GM19463 (cell line): ENCODE measurements at regions not wholly inside any gene's neighbourhood (a gene's known extent, or its start where the extent isn't known, plus 50 kb on each side); places are given as distances from the start of the nearest gene placed in this dataset.
"Not testable (repeated sequence)": the region's sequence is repeated elsewhere in the genome, so short reads cannot be mapped to it uniquely, and the experiment has no call there.

Experiments
- ATAC-seq: cut with Tn5 transposase; IDR thresholded peaks from one replicate; pipeline ENCODE4 v1.9.1; 2021; ENCODE audit warnings: mild to moderate bottlenecking, moderate library complexity; ENCODE audit not compliant: unreplicated experiment

DNA sequence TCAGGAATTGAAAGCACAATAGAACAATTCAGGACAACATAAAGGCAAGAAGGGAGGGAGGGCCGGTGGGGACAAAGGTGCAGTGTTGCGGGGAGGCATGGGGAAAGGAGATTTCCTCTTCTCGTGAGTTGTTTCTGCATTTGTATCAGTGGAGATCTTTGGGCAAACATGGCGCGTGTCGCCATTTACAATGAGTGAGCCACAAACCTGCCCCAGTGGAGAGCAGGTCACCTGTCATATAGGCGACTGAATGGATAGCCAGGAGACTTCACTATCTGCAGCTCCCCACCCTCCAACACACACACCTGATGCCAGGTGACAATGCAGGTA, 87.7 kb upstream of the SLC45A1 start:
- no peak for ATAC-seq

- ATAC-seq: no peak
Measured at GRCh38 chr1:8228253-8228652, 89.7 kb upstream of the SLC45A1 start.

DNA sequence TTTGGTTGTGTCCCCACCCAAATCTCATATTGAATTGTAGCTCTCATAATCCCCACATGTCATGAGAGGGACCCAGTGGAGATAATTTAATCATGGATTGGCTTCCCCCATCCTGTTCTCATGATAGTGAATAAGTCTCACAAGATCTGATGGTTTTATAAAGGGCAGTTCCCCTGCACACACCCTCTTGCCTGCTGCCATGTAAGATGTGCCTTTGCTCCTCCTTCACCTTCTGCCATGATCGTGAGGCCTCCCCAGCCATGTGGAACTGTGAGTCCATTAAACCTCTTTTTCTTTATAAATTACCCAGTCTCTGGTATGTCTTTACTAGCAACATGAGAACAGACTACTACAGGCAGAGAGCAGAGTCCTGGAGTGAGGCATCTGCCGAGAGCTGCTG, 90.2 kb upstream of the SLC45A1 start:
- not testable (repeated sequence) for ATAC-seq

DNA sequence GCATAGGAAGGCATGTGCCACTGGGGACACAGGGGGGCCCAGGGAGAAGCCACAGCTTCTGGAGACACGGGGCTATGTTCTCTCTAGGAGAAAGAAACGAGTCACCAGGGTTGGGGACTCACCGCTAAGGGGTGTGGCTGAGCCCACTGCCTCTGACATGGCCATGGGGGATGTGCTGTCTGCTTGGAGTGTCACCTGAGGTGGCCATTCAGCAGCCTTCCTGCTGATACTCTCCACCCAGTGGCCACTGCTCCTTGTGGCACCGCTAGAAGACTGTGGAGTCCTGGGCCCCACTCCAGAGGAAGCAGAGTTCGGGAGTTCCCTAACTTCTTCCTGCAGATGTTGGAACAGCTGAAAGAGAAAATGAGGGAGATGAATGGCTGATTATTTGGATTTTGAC, 91.2 kb upstream of the SLC45A1 start:
- ATAC-seq: no peak

- ATAC-seq: not testable (repeated sequence)
Measured at GRCh38 chr1:8226024-8226423, 91.9 kb upstream of the SLC45A1 start.

- ATAC-seq: no peak
Measured at GRCh38 chr1:8223526-8223925, 94.4 kb upstream of the SLC45A1 start.

- ATAC-seq: no peak
Measured at GRCh38 chr1:8222789-8223188, 95.1 kb upstream of the SLC45A1 start.

DNA sequence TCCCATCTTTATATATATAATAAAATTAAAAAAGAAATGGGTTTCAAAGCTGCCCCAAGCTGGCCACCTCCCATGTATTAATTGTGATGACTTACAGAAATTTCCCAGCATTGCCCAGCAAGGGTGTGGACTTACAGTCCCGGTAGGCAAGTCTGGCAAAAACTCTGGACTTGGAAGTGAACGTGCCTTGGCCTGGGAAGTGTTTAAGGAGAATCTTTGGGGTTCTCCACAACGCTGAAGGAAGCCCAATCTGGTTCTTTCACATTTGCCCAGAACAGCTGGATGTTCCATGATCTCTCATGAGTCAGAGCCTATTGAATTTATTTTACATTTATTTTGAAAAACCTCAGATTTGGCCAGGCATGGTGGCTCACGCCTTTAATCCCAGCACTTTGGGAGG, 98.4 kb upstream of the SLC45A1 start:
- no peak for ATAC-seq

GRCh38 chr1:8218351-8219092, 99.4 kb upstream of the SLC45A1 start:
- ATAC-seq: no peak

GRCh38 chr1:8217809-8218208, 100.1 kb upstream of the SLC45A1 start:
- no peak for ATAC-seq

- ATAC-seq: no peak
Measured at GRCh38 chr1:8217011-8217711, 100.8 kb upstream of the SLC45A1 start.

- no peak for ATAC-seq
Measured at GRCh38 chr1:8216005-8216404, 101.9 kb upstream of the SLC45A1 start.

DNA sequence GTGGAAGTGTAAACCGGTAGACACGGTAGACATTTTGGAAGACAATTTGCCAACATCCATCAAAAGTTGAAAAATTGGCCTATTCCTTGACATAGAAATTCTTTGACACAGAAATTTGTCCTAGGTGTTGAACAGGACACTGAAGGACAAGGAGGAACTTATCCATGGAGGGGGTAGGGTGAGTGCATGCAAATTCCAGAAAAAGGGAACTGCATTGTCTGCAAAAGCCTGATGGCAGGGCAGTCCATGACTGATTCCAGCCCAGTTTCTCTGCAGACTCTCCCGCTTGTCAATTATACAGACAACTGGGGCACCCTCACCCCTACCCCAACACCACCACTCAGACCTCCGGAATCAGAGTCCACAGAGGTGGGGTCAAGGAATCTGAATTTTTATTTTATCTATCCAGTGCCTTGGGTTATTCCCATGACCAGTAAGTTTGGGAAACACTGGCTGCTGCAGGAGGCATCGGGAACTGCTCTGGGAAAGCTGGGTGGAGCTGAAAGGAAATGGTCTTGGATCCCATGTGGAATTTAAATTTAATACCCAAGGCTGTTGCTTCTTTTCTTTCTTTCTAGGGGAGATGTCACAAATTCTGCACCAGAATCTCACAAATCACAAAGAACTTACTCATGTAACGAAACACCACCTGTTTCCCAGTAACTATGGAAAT, 103.3 kb upstream of the SLC45A1 start:
- ATAC-seq: no peak

GRCh38 chr1:8213676-8214075, 104.2 kb upstream of the SLC45A1 start:
- ATAC-seq: no peak

GRCh38 chr1:8213136-8213535, 104.8 kb upstream of the SLC45A1 start:
- ATAC-seq: no peak

- ATAC-seq: no peak
Measured at GRCh38 chr1:8212580-8213031, 105.3 kb upstream of the SLC45A1 start.

DNA sequence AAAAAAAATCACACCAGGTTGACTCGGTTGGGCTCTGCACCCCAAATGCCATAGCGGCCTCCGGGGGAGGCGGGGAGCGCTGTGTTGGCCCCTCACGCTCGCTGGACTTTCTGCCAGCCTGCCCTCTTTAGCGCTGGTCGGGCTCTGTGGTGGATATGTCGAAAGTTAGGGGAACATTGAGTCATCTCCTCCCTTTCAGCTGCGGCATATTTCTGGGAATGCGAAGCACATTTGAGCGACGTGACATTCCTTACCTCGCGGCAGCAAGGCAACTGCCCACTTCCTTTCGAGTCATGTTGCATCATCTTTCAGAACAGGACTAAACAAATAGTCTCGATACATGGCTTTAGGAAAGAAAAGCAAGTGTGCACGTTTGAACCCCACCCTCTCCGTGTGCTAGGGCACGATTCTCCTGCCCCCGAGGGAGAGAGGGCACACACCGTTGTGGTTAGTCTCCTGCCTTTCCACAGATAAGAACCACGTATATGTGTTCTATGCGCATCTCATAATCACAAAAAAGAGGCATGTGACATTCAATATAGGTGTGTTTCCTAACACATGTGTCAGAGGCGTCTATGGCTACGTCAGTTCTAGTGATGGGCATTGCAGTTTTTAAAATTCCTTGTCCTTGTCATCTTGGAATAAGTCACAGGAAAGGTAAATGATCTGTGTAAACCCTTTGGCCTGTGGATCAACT, 105.9 kb upstream of the SLC45A1 start:
- ATAC-seq: no peak

- ATAC-seq: no peak
Measured at GRCh38 chr1:8211251-8211882, 106.5 kb upstream of the SLC45A1 start.

- no peak for ATAC-seq
Measured at GRCh38 chr1:8207202-8207601, 110.7 kb upstream of the SLC45A1 start.

DNA sequence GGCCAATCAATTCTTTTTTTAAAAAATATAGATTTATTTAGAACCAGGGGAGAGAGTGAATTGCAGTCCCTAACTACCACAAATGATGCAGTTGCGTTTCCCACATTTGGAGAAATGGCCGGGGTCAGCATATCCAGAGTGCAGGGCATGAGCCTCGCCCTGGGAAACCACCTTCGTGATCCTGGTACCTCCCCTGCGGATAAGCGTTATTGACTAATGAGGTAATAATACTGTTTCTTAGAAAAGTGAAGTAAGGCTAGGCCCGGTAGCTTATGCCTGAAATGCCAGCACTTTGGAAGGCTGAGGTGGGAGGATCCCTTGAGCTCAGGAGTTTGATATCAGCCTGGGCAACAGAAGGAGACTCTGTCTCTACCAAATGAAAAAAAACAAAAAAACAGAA, 111.5 kb upstream of the SLC45A1 start:
- ATAC-seq: no peak

- ATAC-seq: no peak
Measured at GRCh38 chr1:8205771-8206170, 112.1 kb upstream of the SLC45A1 start.
